Spleen (tissue), 11 donors: ENCODE measurements at regions not wholly inside any gene's neighbourhood (a gene's known extent, or its start where the extent isn't known, plus 50 kb on each side); places are given as distances from the start of the nearest gene placed in this dataset.
"Not testable (repeated sequence)": the region's sequence is repeated elsewhere in the genome, so short reads cannot be mapped to it uniquely, and the experiment has no call there.

Experiments
- DNase-seq: peaks from one replicate; pipeline ENCODE4 v3.0.0-alpha.2; 2020
- H3K27ac ChIP-seq, 8 donors: fragments of 200-600 bp; sonication (generic) in 7 of 8; 1 replicate in 4 of 8; 2 replicates in 4 of 8; pipeline versions ENCODE4 v1.5.0 to v1.8.0; 2016 to 2021; ENCODE audit warnings: inconsistent platforms in 4 of 8, mild to moderate bottlenecking in 4 of 8, moderate library complexity in 1 of 8
- H3K27me3 ChIP-seq, 7 donors: fragments of 200-600 bp; sonication (generic) in 6 of 7; replicated peaks in 1 of 7; 1 replicate in 4 of 7; 2 replicates in 3 of 7; pipeline versions ENCODE4 v1.5.0 to v1.8.0; 2016 to 2021; ENCODE audit warnings: inconsistent platforms in 3 of 7, mild to moderate bottlenecking in 1 of 7
- H3K36me3 ChIP-seq, 6 donors: fragments of 200-600 bp; sonication (generic) in 5 of 6; 1 replicate in 4 of 6; 2 replicates in 2 of 6; pipeline versions ENCODE4 v1.5.0 to v1.8.0; 2016 to 2021; ENCODE audit warnings: inconsistent platforms in 2 of 6
- H3K4me1 ChIP-seq, 6 donors: fragments of 200-600 bp; sonication (generic) in 5 of 6; 1 replicate in 3 of 6; 2 replicates in 3 of 6; pipeline versions ENCODE4 v1.5.0 to v1.8.0; 2016 to 2021; ENCODE audit warnings: inconsistent platforms in 3 of 6
- H3K4me3 ChIP-seq, 8 donors: fragments of 200-600 bp; sonication (generic) in 7 of 8; 1 replicate in 4 of 8; 2 replicates in 4 of 8; pipeline versions ENCODE4 v1.5.0 to v1.8.0; 2016 to 2021; ENCODE audit warnings: inconsistent platforms in 4 of 8, mild to moderate bottlenecking in 4 of 8, moderate library complexity in 2 of 8
- H3K9me3 ChIP-seq, 8 donors: fragments of 200-600 bp; sonication (generic) in 7 of 8; 1 replicate in 4 of 8; 2 replicates in 4 of 8; pipeline versions ENCODE4 v1.5.0 to v1.8.0; 2016 to 2021; ENCODE audit warnings: inconsistent platforms in 4 of 8
- WGBS, 5 donors: extraction: QIAGEN DNeasy Blood & Tissue Kit in 3 of 5; methylation state at CpG; one replicate each; pipeline versions ENCODE4 v1.1.5 to v1.1.7; 2013 to 2018; 5-methylcytosine and 5-hydroxymethylcytosine counted together
- intact Hi-C: fragments of 100-400 bp; cut with DNase I; formaldehyde crosslinking; loops from one replicate; pipeline ENCODE4 v1.15.0; 2023; ENCODE audit warnings: low total_unique reads
- donor health status: healthy with polysubstance abuse.
- donor health status: DM: no; HTN: no; CAD: no; lungs with moderate emphysema.
- donor health status: DM: no; HTN: no; CAD: no.
- donor health status: Bipolar disorder and iron deficiency.
- donor health status: healthy.
- donor health status: DM: no; HTN: no; CAD: no.
- donor health status: DM: yes; HTN: yes; CAD: no.

- H3K27ac ChIP-seq, H3K27me3 ChIP-seq, H3K9me3 ChIP-seq, H3K36me3 ChIP-seq, DNase-seq, H3K4me1 ChIP-seq, intact Hi-C loops, H3K4me3 ChIP-seq: not testable (repeated sequence)
These were observed 90.3 kb upstream of the ZNF658 start for GRCh38 chr9:66810247-66810646.

- H3K9me3 ChIP-seq, H3K27ac ChIP-seq, H3K27me3 ChIP-seq, H3K36me3 ChIP-seq, DNase-seq, H3K4me3 ChIP-seq, H3K4me1 ChIP-seq, intact Hi-C loops: not testable (repeated sequence)
- no CpG with 5 or more reads among the region's 1 CpG for WGBS, 5 donors
These were observed 88.2 kb upstream of the ZNF658 start for GRCh38 chr9:66812367-66812766.

GRCh38 chr9:66812967-66813366 is 87.6 kb upstream of the ZNF658 start:
- H3K9me3 ChIP-seq, H3K4me3 ChIP-seq, H3K27me3 ChIP-seq, DNase-seq, H3K27ac ChIP-seq, H3K36me3 ChIP-seq, H3K4me1 ChIP-seq, intact Hi-C loops: not testable (repeated sequence)
- WGBS, 5 donors: 54 to 95% (median 58%) methylated on average over 1 to 2 of the region's 2 CpGs

GRCh38 chr9:66814038-66814437 is 86.5 kb upstream of the ZNF658 start:
- H3K4me3 ChIP-seq, H3K27ac ChIP-seq, H3K4me1 ChIP-seq, H3K27me3 ChIP-seq, H3K36me3 ChIP-seq, intact Hi-C loops, DNase-seq, H3K9me3 ChIP-seq: not testable (repeated sequence)
- WGBS, 5 donors: 68 to 76% (median 75%) methylated on average over 2 to 3 of the region's 3 CpGs

- H3K27ac ChIP-seq, H3K9me3 ChIP-seq, H3K4me3 ChIP-seq, DNase-seq, intact Hi-C loops, H3K36me3 ChIP-seq, H3K27me3 ChIP-seq, H3K4me1 ChIP-seq: not testable (repeated sequence)
These were observed 81.0 kb upstream of the ZNF658 start for GRCh38 chr9:66819510-66819909.

- DNase-seq, H3K36me3 ChIP-seq, H3K4me1 ChIP-seq, H3K9me3 ChIP-seq, H3K4me3 ChIP-seq, H3K27ac ChIP-seq, H3K27me3 ChIP-seq, intact Hi-C loops: not testable (repeated sequence)
- 73 to 88% (median 80%) methylated on average over 3 of the region's 5 CpGs for WGBS, 5 donors
These were observed 80.4 kb upstream of the ZNF658 start for GRCh38 chr9:66820014-66820660.

GRCh38 chr9:66824169-66824568 is 76.4 kb upstream of the ZNF658 start:
- H3K9me3 ChIP-seq, intact Hi-C loops, H3K4me1 ChIP-seq, H3K4me3 ChIP-seq, H3K27me3 ChIP-seq, H3K36me3 ChIP-seq, H3K27ac ChIP-seq: not testable (repeated sequence)
- 82 to 93% (median 87%) methylated on average over 6 of the region's 6 CpGs for WGBS, 5 donors
- DNase-seq: peak; percentile 47

GRCh38 chr9:66829853-66830252 is 70.7 kb upstream of the ZNF658 start:
- DNase-seq: peak; percentile 43
- H3K27me3 ChIP-seq, H3K36me3 ChIP-seq, H3K27ac ChIP-seq, intact Hi-C loops, H3K4me3 ChIP-seq, H3K9me3 ChIP-seq, H3K4me1 ChIP-seq: not testable (repeated sequence)
- 91 to 99% (median 94%) methylated on average over 11 to 13 of the region's 13 CpGs for WGBS, 5 donors

GRCh38 chr9:66830777-66831497 is 69.6 kb upstream of the ZNF658 start:
- DNase-seq: peak; percentile 46
- intact Hi-C loops, H3K9me3 ChIP-seq, H3K36me3 ChIP-seq, H3K27ac ChIP-seq, H3K27me3 ChIP-seq, H3K4me3 ChIP-seq, H3K4me1 ChIP-seq: not testable (repeated sequence)
- WGBS, 5 donors: 90 to 98% (median 94%) methylated on average over 13 to 18 of the region's 34 CpGs

- intact Hi-C loops, H3K4me3 ChIP-seq, H3K4me1 ChIP-seq, H3K36me3 ChIP-seq, DNase-seq, H3K9me3 ChIP-seq, H3K27ac ChIP-seq, H3K27me3 ChIP-seq: not testable (repeated sequence)
- WGBS, 5 donors: 74 to 88% (median 78%) methylated on average over 4 to 7 of the region's 7 CpGs
These were observed 68.3 kb upstream of the ZNF658 start for GRCh38 chr9:66832222-66832621.

- H3K4me3 ChIP-seq, H3K9me3 ChIP-seq, H3K27ac ChIP-seq, H3K4me1 ChIP-seq, DNase-seq, intact Hi-C loops, H3K36me3 ChIP-seq, H3K27me3 ChIP-seq: not testable (repeated sequence)
- 69 to 90% (median 81%) methylated on average over 2 to 4 of the region's 9 CpGs for WGBS, 5 donors
These were observed 63.1 kb upstream of the ZNF658 start for GRCh38 chr9:66837242-66837937.
